ENCODE measurements at regions not wholly inside any gene's neighbourhood (a gene's known extent, or its start where the extent isn't known, plus 50 kb on each side); places are given as distances from the start of the nearest gene placed in this dataset.

- TF ChIP-seq, protein P1, sequence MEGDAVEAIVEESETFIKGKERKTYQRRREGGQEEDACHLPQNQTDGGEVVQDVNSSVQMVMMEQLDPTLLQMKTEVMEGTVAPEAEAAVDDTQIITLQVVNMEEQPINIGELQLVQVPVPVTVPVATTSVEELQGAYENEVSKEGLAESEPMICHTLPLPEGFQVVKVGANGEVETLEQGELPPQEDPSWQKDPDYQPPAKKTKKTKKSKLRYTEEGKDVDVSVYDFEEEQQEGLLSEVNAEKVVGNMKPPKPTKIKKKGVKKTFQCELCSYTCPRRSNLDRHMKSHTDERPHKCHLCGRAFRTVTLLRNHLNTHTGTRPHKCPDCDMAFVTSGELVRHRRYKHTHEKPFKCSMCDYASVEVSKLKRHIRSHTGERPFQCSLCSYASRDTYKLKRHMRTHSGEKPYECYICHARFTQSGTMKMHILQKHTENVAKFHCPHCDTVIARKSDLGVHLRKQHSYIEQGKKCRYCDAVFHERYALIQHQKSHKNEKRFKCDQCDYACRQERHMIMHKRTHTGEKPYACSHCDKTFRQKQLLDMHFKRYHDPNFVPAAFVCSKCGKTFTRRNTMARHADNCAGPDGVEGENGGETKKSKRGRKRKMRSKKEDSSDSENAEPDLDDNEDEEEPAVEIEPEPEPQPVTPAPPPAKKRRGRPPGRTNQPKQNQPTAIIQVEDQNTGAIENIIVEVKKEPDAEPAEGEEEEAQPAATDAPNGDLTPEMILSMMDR (IDR thresholded peaks at IDR 0.05) = no peak
- TF ChIP-seq EP300 (IDR thresholded peaks at IDR 0.05) (no peak), POLR2A (IDR thresholded peaks at IDR 0.05) (no peak)
These were observed 100.7 kb upstream of the FNDC3A start for GRCh38 chr13:48875047-48875446.

All from sigmoid colon (tissue), 4 donors.